NCI-H187 (cell line): ENCODE measurements at regions not wholly inside any gene's neighbourhood (a gene's known extent, or its start where the extent isn't known, plus 50 kb on each side); places are given as distances from the start of the nearest gene placed in this dataset.

ENCODE experiments used
- DNase-seq, 2 experiments: peaks; one replicate each; lab custom pipeline; 2025; lab: John Stamatoyannopoulos, UW

- DNase-seq, result no peak
Measured at GRCh38 chr1:221849110-221849509, 107.2 kb upstream of the DUSP10 start.

GRCh38 chr1:221847676-221848075 is 105.8 kb upstream of the DUSP10 start:
- DNase-seq, result no peak

GRCh38 chr1:221845650-221846371 is 103.9 kb upstream of the DUSP10 start:
- DNase-seq, result no peak

DNA sequence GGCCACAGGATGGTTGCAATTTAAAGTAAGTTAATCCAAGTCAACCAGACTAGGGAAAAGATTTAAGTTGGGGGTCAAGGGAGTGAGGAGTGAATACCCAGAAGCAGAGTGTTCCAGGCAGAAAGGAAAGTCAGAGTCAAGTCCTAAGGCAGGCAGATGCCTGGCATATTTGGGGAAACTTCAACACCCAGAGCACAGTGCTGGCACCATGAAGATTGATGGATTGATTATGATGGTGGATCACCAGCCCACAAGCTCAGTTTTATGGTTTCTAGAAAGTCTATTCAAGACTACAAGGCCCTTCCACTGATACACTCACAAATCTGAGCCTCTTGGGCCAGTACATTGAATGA is 100.1 kb upstream of the DUSP10 start:
- no peak for DNase-seq

DNA sequence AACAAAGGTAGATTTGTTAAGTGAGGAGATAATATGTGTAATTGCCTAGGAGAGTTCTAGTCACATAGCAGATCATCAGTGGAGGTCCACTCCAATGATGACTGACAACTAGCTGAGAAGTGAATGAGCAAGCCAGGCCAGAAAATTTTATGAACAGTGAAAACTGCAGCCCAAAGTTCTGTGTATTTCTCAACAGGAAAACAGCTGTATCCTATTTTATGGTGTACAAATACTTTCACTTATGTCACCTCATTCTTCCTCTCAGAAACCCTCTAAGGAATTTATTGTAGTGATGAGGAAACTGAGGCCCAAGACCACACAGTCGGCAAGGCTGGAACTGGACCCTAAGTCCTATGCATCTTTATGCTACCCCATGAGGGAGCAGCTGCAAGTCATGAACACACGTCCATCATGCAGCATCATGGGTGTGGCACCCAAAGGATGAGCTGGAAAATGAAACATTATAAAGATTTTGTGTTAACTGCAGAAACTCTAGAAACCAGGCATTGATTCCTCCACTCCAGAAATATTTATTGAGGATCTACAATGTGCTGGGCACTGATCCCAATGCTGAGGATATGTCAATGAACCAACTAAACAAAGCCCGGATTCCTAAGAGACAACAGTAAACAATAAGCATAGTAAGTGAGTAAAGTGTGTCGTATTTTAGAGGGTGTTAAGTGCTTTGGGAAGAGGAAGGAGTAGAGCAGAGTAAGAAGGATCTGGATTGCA is 99.5 kb upstream of the DUSP10 start:
- DNase-seq, result no peak

DNA sequence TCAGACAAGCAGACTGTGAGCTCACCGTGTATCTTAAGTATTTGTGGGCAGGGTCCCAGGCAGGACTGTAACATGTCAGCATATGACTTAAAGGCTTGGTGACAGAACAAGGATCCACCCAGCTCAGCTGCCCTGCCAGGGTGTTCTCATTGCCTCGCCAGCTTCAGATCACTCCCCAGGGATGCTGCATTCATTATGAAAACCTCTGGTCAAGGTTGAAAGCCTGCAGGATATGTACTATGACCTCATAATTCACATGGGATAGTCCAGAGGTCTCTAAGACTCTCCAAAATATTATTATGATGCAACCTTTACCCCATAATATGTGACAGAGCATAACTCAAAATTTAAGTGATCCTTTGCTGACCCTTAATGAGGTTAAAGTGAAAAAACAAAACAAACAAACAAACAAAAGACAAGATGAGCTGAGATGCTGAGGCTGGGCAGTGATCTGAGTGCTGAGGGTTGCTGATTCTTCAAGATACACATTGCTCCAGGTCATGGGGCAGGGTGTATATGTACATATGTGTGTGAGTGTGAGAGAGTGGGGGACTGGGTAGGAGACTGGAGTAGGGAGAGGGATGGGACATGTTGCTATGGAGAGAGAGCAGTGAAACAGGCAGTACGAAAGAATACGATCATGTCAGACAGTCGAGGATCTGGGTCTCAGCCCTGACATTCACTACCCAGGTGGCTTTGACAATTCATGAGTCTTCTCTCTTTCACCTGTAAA is 98.8 kb upstream of the DUSP10 start:
- DNase-seq, result no peak

GRCh38 chr1:221839782-221840395 is 98.0 kb upstream of the DUSP10 start:
- DNase-seq, result no peak

GRCh38 chr1:221839321-221839720 is 97.4 kb upstream of the DUSP10 start:
- DNase-seq, result no peak

- DNase-seq, result no peak
Measured at GRCh38 chr1:221837896-221838295, 96.0 kb upstream of the DUSP10 start.

- no peak for DNase-seq
Measured at GRCh38 chr1:221834698-221835513, 93.0 kb upstream of the DUSP10 start.

DNA sequence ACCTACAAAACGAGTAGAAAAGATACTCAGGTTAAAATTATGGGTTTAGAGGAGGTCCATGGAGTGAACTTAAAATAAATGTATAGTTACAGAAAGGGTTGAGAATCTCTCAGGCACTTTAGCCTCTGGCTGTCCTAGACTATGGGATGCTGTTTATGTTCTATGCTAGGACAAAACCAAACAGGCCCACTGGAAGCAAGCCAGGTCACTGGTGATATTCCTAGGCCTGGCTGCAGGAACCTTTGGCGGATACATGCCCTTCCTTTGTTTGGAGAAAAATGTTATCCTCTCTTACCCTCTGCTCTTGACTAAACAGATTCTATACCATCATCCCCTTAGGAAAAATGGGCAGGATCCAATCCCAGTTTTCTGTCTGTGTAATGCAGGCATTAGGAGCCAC is 90.7 kb upstream of the DUSP10 start:
- DNase-seq, result no peak

GRCh38 chr1:221832151-221832550 is 90.3 kb upstream of the DUSP10 start:
- no peak for DNase-seq

DNA sequence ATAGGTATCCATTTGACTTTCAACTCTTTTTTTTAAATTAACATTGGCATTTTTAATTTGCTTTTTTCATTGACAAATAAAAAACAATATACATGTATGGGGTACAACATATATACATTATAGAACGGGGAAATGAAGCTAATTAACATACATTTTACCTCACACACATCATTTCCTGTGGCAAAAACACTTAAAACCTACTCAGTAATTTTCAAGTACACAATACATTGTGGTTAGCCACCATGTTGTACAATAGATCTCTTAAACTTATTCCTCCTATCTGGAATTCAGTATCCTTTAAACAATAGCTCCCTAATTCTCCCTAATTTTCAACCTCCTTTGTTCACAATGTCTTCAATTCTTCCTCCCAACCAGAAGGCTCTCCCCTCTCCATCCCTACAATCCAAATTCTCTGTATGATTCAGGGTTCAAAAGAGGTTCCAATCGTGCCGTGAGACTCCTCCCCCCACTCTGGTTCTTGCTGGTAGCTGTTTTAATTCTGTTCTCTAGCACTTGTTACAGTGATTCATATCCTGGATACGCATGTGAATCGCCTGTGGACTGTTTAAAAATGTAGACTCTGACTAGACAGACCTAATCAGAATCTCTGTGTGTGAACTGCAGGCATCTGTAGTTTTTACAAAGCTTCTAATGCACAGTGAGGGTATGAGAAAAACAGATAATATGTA is 87.6 kb upstream of the DUSP10 start:
- DNase-seq, result no peak

DNA sequence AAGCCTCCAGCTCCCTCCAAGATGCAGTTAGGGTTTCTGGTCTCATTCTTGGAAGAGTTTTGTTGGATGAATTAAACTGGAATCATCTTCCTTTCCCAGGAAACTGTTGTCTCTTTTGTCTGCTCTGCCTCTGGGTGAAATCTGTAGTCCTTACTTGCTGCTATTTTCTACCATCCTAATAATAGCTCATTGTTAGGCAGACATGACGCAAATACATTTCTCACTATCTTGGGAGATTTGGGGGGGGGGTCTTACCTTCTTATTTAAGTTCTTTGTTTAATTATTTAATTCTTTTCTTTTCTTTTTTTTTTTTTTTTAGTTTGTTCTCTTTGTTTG is 85.4 kb upstream of the DUSP10 start:
- no peak for DNase-seq

DNA sequence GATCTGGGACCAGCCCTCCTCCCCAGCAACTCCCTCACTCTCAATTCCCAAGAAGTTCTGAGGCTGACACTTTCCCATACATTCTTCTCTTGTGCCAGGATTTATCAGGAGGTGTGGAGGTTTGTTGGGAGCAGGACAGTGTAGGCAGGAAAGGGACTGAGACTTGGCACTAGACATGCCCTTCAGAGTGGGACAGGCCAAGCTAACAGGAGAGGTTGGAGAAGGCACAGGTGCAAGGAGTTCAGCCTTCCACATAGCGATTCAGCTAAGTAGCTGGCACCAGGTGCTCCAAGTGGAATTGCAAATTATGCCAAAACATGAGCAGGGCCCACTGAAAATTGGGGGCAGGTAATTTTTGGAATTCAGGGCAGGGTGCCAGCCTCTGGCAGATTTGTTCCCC is 83.0 kb upstream of the DUSP10 start:
- DNase-seq, result no peak

DNA sequence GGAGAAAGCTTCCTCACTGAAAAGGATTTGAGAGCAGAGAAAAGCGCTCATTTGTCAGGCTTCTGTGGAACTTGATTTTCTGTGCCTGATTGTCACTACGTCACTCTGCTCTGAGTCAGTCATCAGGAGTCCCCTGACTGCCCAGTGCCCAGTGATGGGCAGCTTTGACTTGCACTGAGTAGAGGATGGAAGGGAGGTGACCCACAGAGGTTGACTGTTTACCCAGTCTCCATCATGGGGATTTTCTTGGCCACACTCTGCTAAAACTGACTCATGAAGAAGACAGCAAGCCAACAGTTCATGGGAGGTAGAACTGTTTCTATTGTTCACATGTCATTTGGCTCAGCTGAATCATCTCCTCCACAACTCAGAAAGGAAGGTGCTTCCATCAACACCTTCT is 82.1 kb upstream of the DUSP10 start:
- DNase-seq, result no peak

- no peak for DNase-seq
Measured at GRCh38 chr1:221823561-221823960, 81.7 kb upstream of the DUSP10 start.

GRCh38 chr1:221823149-221823548 is 81.3 kb upstream of the DUSP10 start:
- no peak for DNase-seq

DNA sequence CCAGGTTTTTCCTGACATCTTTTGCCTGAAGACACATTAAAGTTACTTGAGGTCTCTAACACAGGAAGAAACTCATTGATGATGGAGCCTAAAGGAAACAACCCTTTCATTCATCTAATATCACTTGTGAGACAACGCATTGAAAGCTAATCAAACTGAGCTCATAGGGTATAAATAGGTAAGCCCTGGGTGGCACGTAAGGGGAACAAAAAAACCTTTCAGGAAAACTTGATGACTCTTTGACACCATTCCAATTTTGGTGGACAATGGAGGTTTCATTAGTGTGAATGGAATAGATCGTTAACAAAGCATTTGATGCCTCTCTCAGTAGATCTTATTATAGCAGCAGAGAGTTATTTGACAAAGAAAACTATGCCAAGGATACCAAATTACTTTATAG is 80.7 kb upstream of the DUSP10 start:
- DNase-seq, result no peak

- DNase-seq, result no peak
Measured at GRCh38 chr1:221816899-221817298, 75.0 kb upstream of the DUSP10 start.

DNA sequence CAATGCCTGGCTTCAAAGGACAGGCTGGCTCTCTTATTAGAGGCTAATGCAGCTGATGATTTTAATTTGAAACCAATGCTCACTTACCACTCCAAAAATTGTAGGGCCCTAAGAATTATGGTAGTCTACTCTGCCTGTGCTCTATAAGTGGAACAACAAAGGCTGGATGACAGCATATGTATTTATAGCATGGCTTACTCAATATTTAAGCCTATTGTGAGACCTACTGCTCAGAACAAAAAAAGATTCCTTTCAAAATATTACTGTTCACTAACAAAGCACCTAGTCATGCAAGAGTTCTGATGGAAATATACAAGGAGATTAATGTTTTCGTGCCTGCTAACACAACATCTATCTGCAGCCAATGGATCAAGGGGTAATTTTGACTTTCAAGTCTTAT is 73.8 kb upstream of the DUSP10 start:
- DNase-seq, result no peak
